ENCODE measurements at regions not wholly inside any gene's neighbourhood (a gene's known extent, or its start where the extent isn't known, plus 50 kb on each side); places are given as distances from the start of the nearest gene placed in this dataset.

GRCh38 chr3:5057272-5057671, 64.8 kb upstream of the ARL8B start:
- TF ChIP-seq CTCF (IDR thresholded peaks at IDR 0.05) (no peak), ZFX (IDR thresholded peaks at IDR 0.05; ENCODE audit: borderline replicate concordance) (no peak)
